Lung (tissue), 11 donors: ENCODE measurements at regions not wholly inside any gene's neighbourhood (a gene's known extent, or its start where the extent isn't known, plus 50 kb on each side); places are given as distances from the start of the nearest gene placed in this dataset.

Experiments used
- ATAC-seq: fragments of 200-7000 bp; cut with Tn5 transposase; one replicate; pipeline ENCODE4 v1.9.1; 2020; ENCODE audit warnings: moderate number of reproducible peaks; ENCODE audit not compliant: insufficient read depth, low FRiP score
- DNase-seq, 3 donors: peaks; one replicate each; pipeline ENCODE4 v3.0.0-alpha.2; 2013 to 2017
- H3K27ac ChIP-seq, 2 donors: one replicate each; pipeline ENCODE4 v1.5.1; 2013; ENCODE audit warnings: mild to moderate bottlenecking in 2 of 2, moderate library complexity in 2 of 2, control low read depth in 1 of 2, inconsistent platforms in 1 of 2, low read depth in 1 of 2, low read length in 1 of 2
- H3K27me3 ChIP-seq, 3 donors: one replicate each; pipeline ENCODE4 v1.5.1; 2013; ENCODE audit warnings: low read length in 2 of 3; ENCODE audit not compliant: control insufficient read depth in 3 of 3, insufficient read depth in 3 of 3
- H3K36me3 ChIP-seq, 4 donors: one replicate each; pipeline ENCODE4 v1.5.1; 2013; ENCODE audit warnings: low read length in 4 of 4, mild to moderate bottlenecking in 1 of 4, moderate library complexity in 1 of 4; ENCODE audit not compliant: control insufficient read depth in 4 of 4, insufficient read depth in 4 of 4
- H3K4me1 ChIP-seq, 5 donors: one replicate each; pipeline ENCODE4 v1.5.1; 2013; ENCODE audit warnings: low read length in 5 of 5, mild to moderate bottlenecking in 2 of 5, moderate library complexity in 1 of 5; ENCODE audit not compliant: control insufficient read depth in 5 of 5, insufficient read depth in 5 of 5
- H3K4me3 ChIP-seq: one replicate; pipeline ENCODE4 v1.5.1; 2013; ENCODE audit warnings: mild to moderate bottlenecking, control low read depth, moderate library complexity
- H3K9ac ChIP-seq, 2 donors: one replicate each; pipeline ENCODE4 v1.5.1; 2013; ENCODE audit warnings: low read length in 2 of 2, control low read depth in 1 of 2; ENCODE audit not compliant: insufficient read depth in 1 of 2
- H3K9me3 ChIP-seq, 4 donors: one replicate each; pipeline ENCODE4 v1.5.1; 2013; ENCODE audit warnings: low read length in 3 of 4, mild to moderate bottlenecking in 1 of 4, moderate library complexity in 1 of 4; ENCODE audit not compliant: control insufficient read depth in 4 of 4, insufficient read depth in 3 of 4
- WGBS, 2 donors: extraction: QIAGEN DNeasy Blood & Tissue Kit; methylation state at CpG; one replicate each; pipeline ENCODE4 v1.1.7; 2013; 5-methylcytosine and 5-hydroxymethylcytosine counted together
- TF ChIP-seq, protein P1 (sequence below): IDR thresholded peaks from 2 replicates; pipeline ENCODE4 v1.5.1; 2012; ENCODE audit warnings: mild to moderate bottlenecking; ENCODE audit errors: control extremely low read depth, extremely low read depth
- donor health status: control.
- donor health status: control.
- donor health status: Bipolar disorder and iron deficiency.
- donor health status: healthy.
- donor health status: DM: yes; HTN: yes; CAD: no.

DNA sequence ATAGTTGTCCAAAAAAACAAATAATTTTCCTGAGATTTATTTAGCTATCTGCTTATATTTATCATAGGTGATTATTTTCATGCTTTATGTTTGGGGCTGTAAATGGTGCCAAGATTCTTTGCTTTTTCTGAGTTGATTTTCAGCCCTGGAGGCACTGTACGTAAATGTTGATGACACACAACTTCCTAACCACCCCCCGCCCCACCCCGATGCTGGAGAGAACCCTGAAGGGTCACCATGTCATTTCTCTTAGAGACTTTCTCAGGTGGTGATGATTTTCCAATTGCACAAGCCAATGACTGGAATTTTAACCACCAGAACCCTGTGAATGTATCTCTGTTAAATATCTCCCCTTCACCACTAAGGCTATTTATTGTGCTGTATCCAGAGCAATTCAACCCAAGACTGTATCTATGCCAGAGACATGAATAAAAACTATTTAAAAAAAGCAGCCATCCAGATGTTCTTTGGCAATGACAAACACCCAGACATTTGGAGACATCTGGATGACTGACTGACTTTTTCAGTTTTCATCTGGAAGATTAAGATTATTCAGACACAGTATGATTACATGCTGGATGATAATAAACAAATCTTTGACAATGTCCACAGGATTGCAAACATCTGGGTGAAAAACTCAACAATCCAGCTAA lies 346.0 kb downstream of the LMX1A start:
- no peak overlapping the region for H3K9ac ChIP-seq
- no peak overlapping the region for H3K4me3 ChIP-seq
- H3K36me3 ChIP-seq, result no peaks in the 10 kb centered on the region
- WGBS, 2 donors, result 54 to 65% methylated on average over 3 of the region's 3 CpGs
- no peaks in the 10 kb centered on the region for H3K9me3 ChIP-seq
- TF ChIP-seq, protein P1, sequence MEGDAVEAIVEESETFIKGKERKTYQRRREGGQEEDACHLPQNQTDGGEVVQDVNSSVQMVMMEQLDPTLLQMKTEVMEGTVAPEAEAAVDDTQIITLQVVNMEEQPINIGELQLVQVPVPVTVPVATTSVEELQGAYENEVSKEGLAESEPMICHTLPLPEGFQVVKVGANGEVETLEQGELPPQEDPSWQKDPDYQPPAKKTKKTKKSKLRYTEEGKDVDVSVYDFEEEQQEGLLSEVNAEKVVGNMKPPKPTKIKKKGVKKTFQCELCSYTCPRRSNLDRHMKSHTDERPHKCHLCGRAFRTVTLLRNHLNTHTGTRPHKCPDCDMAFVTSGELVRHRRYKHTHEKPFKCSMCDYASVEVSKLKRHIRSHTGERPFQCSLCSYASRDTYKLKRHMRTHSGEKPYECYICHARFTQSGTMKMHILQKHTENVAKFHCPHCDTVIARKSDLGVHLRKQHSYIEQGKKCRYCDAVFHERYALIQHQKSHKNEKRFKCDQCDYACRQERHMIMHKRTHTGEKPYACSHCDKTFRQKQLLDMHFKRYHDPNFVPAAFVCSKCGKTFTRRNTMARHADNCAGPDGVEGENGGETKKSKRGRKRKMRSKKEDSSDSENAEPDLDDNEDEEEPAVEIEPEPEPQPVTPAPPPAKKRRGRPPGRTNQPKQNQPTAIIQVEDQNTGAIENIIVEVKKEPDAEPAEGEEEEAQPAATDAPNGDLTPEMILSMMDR, result no peak
- DNase-seq, result peak; percentile 16 to 94 (median 92)
- no peak overlapping the region for H3K27ac ChIP-seq
- peaks cover 0 to 44% (median 0%) of the 10 kb centered on the region in 5 donors for H3K4me1 ChIP-seq
- ATAC-seq, result no peak
- H3K27me3 ChIP-seq, result peaks cover 0 to 2% (median 0%) of the 10 kb centered on the region in 3 donors

DNA sequence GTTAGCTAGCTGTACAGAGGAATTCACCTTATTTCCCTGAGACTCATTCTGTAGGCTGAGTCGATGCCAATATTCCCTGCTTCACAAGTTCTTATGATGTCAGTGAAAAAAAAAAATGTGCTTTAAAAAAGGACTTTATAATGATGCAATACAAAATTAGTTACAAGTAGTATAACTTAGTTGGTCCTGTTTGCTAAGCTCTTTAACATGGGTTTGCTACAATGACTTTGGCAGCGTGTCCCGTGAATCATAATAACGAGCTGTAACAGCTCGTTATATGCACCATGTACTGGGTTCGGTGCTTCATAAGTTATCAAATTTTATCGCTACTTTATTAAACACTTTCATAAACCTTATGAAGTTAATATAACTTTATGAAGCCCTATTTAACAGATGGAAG lies 349.7 kb downstream of the LMX1A start:
- TF ChIP-seq, protein P1, result no peak
- Histone ChIP-seq H3K27me3 (peaks cover 0 to 2% (median 0%) of the 10 kb centered on the region in 3 donors), H3K9me3 (peaks cover 0 to 2% (median 0%) of the 10 kb centered on the region in 4 donors), H3K4me3 (no peak overlapping the region), H3K4me1 (peaks cover 0 to 43% (median 0%) of the 10 kb centered on the region in 5 donors), H3K36me3 (no peaks in the 10 kb centered on the region), H3K27ac (no peak overlapping the region), H3K9ac (no peak overlapping the region)
- peak in 2 of 3 donors; percentile 59 to 67 for DNase-seq
- WGBS, 2 donors, result 65 to 80% methylated on average over 7 of the region's 7 CpGs
- no peak for ATAC-seq

DNA sequence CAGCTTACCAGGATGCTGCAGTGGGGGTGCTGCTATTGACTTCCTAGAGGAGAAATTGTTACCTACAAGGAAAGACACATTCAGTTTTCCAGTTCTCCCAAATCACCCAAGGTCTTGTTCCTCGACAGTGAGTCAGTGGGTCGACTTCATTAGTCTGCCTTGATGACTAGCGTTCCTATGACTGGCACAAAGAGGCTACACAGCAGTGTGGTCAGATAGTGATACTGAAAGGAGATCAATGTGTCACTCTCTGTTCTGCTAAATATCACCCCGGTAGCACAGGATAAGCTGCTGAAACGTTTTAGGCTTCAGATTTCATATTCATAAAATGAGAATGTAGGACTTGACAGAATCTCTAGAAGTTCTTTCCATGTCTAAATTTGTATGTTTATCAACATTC lies 357.4 kb downstream of the LMX1A start:
- Histone ChIP-seq H3K27ac (no peak overlapping the region), H3K27me3 (no peaks in the 10 kb centered on the region), H3K9ac (no peak overlapping the region), H3K4me1 (no peaks in the 10 kb centered on the region), H3K4me3 (no peak overlapping the region), H3K36me3 (no peaks in the 10 kb centered on the region), H3K9me3 (no peaks in the 10 kb centered on the region)
- ATAC-seq (no peak), DNase-seq (no peak)
- 78 to 87% methylated on average over 5 of the region's 5 CpGs for WGBS, 2 donors
- TF ChIP-seq, protein P1, result no peak
